ENCODE measurements at regions not wholly inside any gene's neighbourhood (a gene's known extent, or its start where the extent isn't known, plus 50 kb on each side); places are given as distances from the start of the nearest gene placed in this dataset.

- ChIA-PET POLR2A (no interaction called here), CTCF (ENCODE audit: low intra/inter-chr PET ratio, low total read pairs) (interaction anchor here (2.5 kb wide), 1 partner anchor 157 kb away, joined by 12 read pairs; no protein-coding TSS in a partner anchor)
- H3K9ac ChIP-seq (ENCODE audit: insufficient read depth, low read depth, low read length) = no peak overlapping the region
- H3K27me3 ChIP-seq (ENCODE audit: control insufficient read depth in 1 of 2, insufficient read depth in 2 of 2, low read length in 2 of 2) = no peaks in the 10 kb centered on the region; a peak in 1 of 5 replicates
- no peaks in the 10 kb centered on the region for H4K20me1 ChIP-seq (ENCODE audit: insufficient read depth, low read length)
- no peaks in the 10 kb centered on the region for H3K9me3 ChIP-seq (ENCODE audit: low read length)
- H3K4me2 ChIP-seq (ENCODE audit: low read depth, low read length) = no peak overlapping the region
- H3K4me3 ChIP-seq (replicated peaks in 1 of 3; ENCODE audit: insufficient read depth in 1 of 3, low read depth in 2 of 3, low read length in 3 of 3) = no peak overlapping the region
- TF ChIP-seq GPBP1L1 (CRISPR knock-in tag; IDR thresholded peaks at IDR 0.05) (no peak), ZNF232 (CRISPR knock-in tag; IDR thresholded peaks at IDR 0.05; ENCODE audit: borderline replicate concordance) (no peak), MTF1 (CRISPR knock-in tag; IDR thresholded peaks at IDR 0.05) (no peak), REL (CRISPR knock-in tag; conservative IDR thresholded peaks at IDR 0.05) (no peak), TP53 (CRISPR knock-in tag; conservative IDR thresholded peaks at IDR 0.05) (no peak), NFYC (CRISPR knock-in tag; IDR thresholded peaks at IDR 0.05) (no peak), ZEB1 (IDR thresholded peaks at IDR 0.05; ENCODE audit: insufficient replicate concordance, low read depth) (no peak), NBN (conservative IDR thresholded peaks at IDR 0.05) (no peak)
- WGBS (ENCODE audit: low lambda C conversion rate) = 44% methylated on average over 5 of the region's 5 CpGs
- no peaks in the 10 kb centered on the region for H3K4me1 ChIP-seq (ENCODE audit: insufficient read depth, low read length)
- no peaks in the 10 kb centered on the region for H3K36me3 ChIP-seq (replicated peaks in 1 of 2; ENCODE audit: control insufficient read depth in 1 of 2, insufficient read depth in 2 of 2, low read length in 2 of 2)
- in situ Hi-C loops (cut with HindIII; ENCODE audit: extremely low pct_ligation_motif_present, low pct_unique_long_range_greater_than_20kb) = loop anchor here (10.0 kb wide), 1 partner anchor 155 kb away; no protein-coding TSS in a partner anchor
- BruUV-seq (replicated peaks) = no TSS peak
- no peaks in the 10 kb centered on the region for H3K79me2 ChIP-seq (ENCODE audit: insufficient read depth, low read length)
- FAIRE-seq (no peak), DNase-seq (ENCODE audit: low spot score) (no peak), ATAC-seq (no peak)
- no peak overlapping the region for H3K27ac ChIP-seq (ENCODE audit: extremely low read length, insufficient read depth, low read length)
- H2AFZ ChIP-seq (ENCODE audit: low read length) = no peak overlapping the region
- intact Hi-C loops (cut with micrococcal nuclease; ENCODE audit: unreplicated experiment) = no loop called here
Observed at GRCh38 chr5:79859588-79859987, 131.5 kb downstream of the MTX3 start.

GRCh38 chr5:79858410-79858723 is 132.7 kb downstream of the MTX3 start:
- no TSS peak for BruUV-seq (replicated peaks)
- no peaks in the 10 kb centered on the region for H4K20me1 ChIP-seq (ENCODE audit: insufficient read depth, low read length)
- no peak for ATAC-seq
- TF ChIP-seq ZFP36 (IDR thresholded peaks at IDR 0.05; ENCODE audit: borderline replicate concordance, low read depth, low read length, partially characterized antibody) = no peak
- TF ChIP-seq SOX6 (IDR thresholded peaks at IDR 0.05) = no peak
- no peak for TF ChIP-seq SOX6 (CRISPR knock-in tag; IDR thresholded peaks at IDR 0.05)
- no peak for TF ChIP-seq IRF9 (CRISPR knock-in tag; IDR thresholded peaks at IDR 0.05; ENCODE audit: borderline replicate concordance)
- DNase-seq (ENCODE audit: low spot score) = no peak
- peaks cover 0 to 6% of the 10 kb centered on the region in 2 experiments; a peak in 2 of 5 replicates for H3K27me3 ChIP-seq (ENCODE audit: control insufficient read depth in 1 of 2, insufficient read depth in 2 of 2, low read length in 2 of 2)
- FAIRE-seq = no peak
- 60% methylated on average over 2 of the region's 2 CpGs for WGBS (ENCODE audit: low lambda C conversion rate)
- no peak overlapping the region for H3K4me3 ChIP-seq (replicated peaks in 1 of 3; ENCODE audit: insufficient read depth in 1 of 3, low read depth in 2 of 3, low read length in 3 of 3)
- no peaks in the 10 kb centered on the region for H3K79me2 ChIP-seq (ENCODE audit: insufficient read depth, low read length)
- no peak overlapping the region for H3K4me2 ChIP-seq (ENCODE audit: low read depth, low read length)
- ChIA-PET POLR2A (no interaction called here), CTCF (ENCODE audit: low intra/inter-chr PET ratio, low total read pairs) (interaction anchor here (2.5 kb wide), 1 partner anchor 155 kb away, joined by 12 read pairs; no protein-coding TSS in a partner anchor)
- no peaks in the 10 kb centered on the region for H3K4me1 ChIP-seq (ENCODE audit: insufficient read depth, low read length)
- no peaks in the 10 kb centered on the region for H3K36me3 ChIP-seq (replicated peaks in 1 of 2; ENCODE audit: control insufficient read depth in 1 of 2, insufficient read depth in 2 of 2, low read length in 2 of 2)
- in situ Hi-C loops (cut with HindIII; ENCODE audit: extremely low pct_ligation_motif_present, low pct_unique_long_range_greater_than_20kb) (loop anchor here (10.0 kb wide), 1 partner anchor 154 kb away; no protein-coding TSS in a partner anchor), intact Hi-C loops (cut with micrococcal nuclease; ENCODE audit: unreplicated experiment) (no loop called here)
- H3K9me3 ChIP-seq (ENCODE audit: low read length) = no peaks in the 10 kb centered on the region
- no peak overlapping the region for H3K27ac ChIP-seq (ENCODE audit: extremely low read length, insufficient read depth, low read length)
- no peak overlapping the region for H2AFZ ChIP-seq (ENCODE audit: low read length)
- no peak overlapping the region for H3K9ac ChIP-seq (ENCODE audit: insufficient read depth, low read depth, low read length)
